SJSA1 (cell line): ENCODE measurements at regions not wholly inside any gene's neighbourhood (a gene's known extent, or its start where the extent isn't known, plus 50 kb on each side); places are given as distances from the start of the nearest gene placed in this dataset.
"Not testable (repeated sequence)": the region's sequence is repeated elsewhere in the genome, so short reads cannot be mapped to it uniquely, and the experiment has no call there.

Experiments
- DNase-seq, 2 experiments: peaks; one replicate each; pipeline ENCODE4 v3.0.0-alpha.2; 2015 to 2020; ENCODE audit warnings: low spot score in 2 of 2, low read depth in 1 of 2
- H3K27ac ChIP-seq: fragments of 250-450 bp; sonication (Bioruptor Pico); 2 replicates; pipeline ENCODE4 v1.5.1; 2020; ENCODE audit warnings: mild to moderate bottlenecking, moderate library complexity
- H3K27me3 ChIP-seq: fragments of 250-450 bp; sonication (Bioruptor Pico); replicated peaks from 2 replicates; pipeline ENCODE4 v1.5.1; 2020; ENCODE audit warnings: mild to moderate bottlenecking, moderate library complexity
- H3K36me3 ChIP-seq: fragments of 250-450 bp; sonication (Bioruptor Pico); 2 replicates; pipeline ENCODE4 v1.5.1; 2020; ENCODE audit warnings: mild to moderate bottlenecking
- H3K4me1 ChIP-seq: fragments of 250-450 bp; sonication (Bioruptor Pico); replicated peaks from 2 replicates; pipeline ENCODE4 v1.6.1; 2021; ENCODE audit warnings: mild to moderate bottlenecking
- H3K4me3 ChIP-seq: fragments of 250-450 bp; sonication (Bioruptor Pico); 2 replicates; pipeline ENCODE4 v1.5.1; 2020; ENCODE audit warnings: mild to moderate bottlenecking
- H3K9me3 ChIP-seq: fragments of 250-450 bp; sonication (Bioruptor Pico); replicated peaks from 2 replicates; pipeline ENCODE4 v1.5.1; 2020; ENCODE audit warnings: mild to moderate bottlenecking

DNA sequence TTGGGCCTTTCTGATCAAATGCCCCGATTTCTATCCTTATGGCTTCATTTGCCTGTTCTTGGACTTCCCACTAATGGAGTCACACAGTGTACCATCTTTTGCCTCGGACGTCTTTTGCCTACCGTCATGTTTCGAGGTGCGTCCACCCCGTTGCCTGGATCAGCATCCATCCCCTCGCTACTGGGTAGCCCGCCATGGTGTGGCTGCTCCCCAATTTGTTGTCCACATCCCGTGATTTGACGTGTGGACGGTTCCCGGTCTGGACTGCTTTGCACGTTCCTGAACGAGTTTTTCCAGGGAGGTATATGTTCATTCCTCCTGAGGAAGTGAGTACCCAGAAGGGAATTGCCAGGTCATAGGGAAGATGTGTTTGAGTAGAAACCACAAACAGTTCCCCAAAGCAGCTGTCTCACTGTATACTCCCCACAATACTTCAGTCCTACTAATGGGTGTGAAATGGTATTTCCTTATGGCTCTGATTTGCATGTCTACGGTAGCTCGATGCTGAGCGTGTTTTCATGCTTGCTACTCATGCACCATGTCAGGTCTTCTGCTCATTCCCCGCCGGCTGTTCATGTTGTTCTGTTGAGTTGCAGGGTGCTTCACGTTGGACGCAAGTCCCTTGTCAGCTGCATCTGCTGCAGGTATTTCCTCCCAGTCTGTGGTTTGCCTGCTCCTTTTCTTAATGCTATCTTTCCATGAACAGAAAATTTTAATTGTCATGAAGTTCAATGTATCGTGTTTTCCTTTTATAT is 86.8 kb upstream of the AFDN start:
- H3K4me3 ChIP-seq, result no peak overlapping the region
- no peak for DNase-seq
- no peaks in the 10 kb centered on the region for H3K27me3 ChIP-seq
- H3K9me3 ChIP-seq, result peaks cover 3% of the 10 kb centered on the region
- H3K27ac ChIP-seq, result no peak overlapping the region
- no peaks in the 10 kb centered on the region for H3K4me1 ChIP-seq
- no peaks in the 10 kb centered on the region for H3K36me3 ChIP-seq

GRCh38 chr6:167742719-167743303 is 83.9 kb upstream of the AFDN start:
- no peak overlapping the region for H3K27ac ChIP-seq
- H3K9me3 ChIP-seq, result peaks cover 3% of the 10 kb centered on the region
- H3K36me3 ChIP-seq, result no peaks in the 10 kb centered on the region
- H3K4me1 ChIP-seq, result no peaks in the 10 kb centered on the region
- H3K27me3 ChIP-seq, result no peaks in the 10 kb centered on the region
- H3K4me3 ChIP-seq, result no peak overlapping the region
- peak in 1 of 2 experiments; percentile 27 for DNase-seq

GRCh38 chr6:167744681-167745669 is 81.7 kb upstream of the AFDN start:
- Histone ChIP-seq H3K27me3 (no peaks in the 10 kb centered on the region), H3K36me3 (no peaks in the 10 kb centered on the region), H3K4me3 (no peak overlapping the region), H3K27ac (no peak overlapping the region), H3K9me3 (peaks cover 3% of the 10 kb centered on the region), H3K4me1 (no peaks in the 10 kb centered on the region)
- no peak for DNase-seq

- Histone ChIP-seq H3K4me1 (no peaks in the 10 kb centered on the region), H3K27me3 (no peaks in the 10 kb centered on the region), H3K9me3 (peaks cover 3% of the 10 kb centered on the region), H3K27ac (no peak overlapping the region), H3K36me3 (no peaks in the 10 kb centered on the region), H3K4me3 (no peak overlapping the region)
- no peak for DNase-seq
Measured at GRCh38 chr6:167745670-167746389, 80.9 kb upstream of the AFDN start.

GRCh38 chr6:167746390-167746907 is 80.3 kb upstream of the AFDN start:
- Histone ChIP-seq H3K27ac (no peak overlapping the region), H3K4me1 (no peaks in the 10 kb centered on the region), H3K9me3 (peaks cover 3% of the 10 kb centered on the region), H3K4me3 (no peak overlapping the region), H3K27me3 (no peaks in the 10 kb centered on the region), H3K36me3 (no peaks in the 10 kb centered on the region)
- DNase-seq, result no peak

DNA sequence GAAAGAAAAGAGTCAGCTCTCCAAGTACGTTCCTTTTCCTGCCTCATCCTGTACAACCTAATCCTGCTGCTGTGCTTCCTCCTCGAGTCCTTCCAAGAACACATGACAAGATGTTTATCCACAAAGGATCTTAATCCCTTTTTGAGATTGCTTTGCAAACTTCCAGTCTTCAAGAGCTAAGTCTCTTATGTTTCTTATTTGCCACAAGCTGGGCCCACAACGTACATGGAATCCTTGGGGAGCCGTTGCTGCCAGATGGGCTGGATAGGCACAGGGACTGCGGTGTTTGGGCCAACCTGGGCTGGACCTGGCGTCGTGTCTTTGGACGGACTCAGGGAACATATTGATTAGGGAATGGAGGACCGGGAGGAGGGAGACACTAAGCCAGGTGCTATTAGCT is 79.7 kb upstream of the AFDN start:
- Histone ChIP-seq H3K4me1 (no peaks in the 10 kb centered on the region), H3K27me3 (no peaks in the 10 kb centered on the region), H3K4me3 (no peak overlapping the region), H3K9me3 (peaks cover 3% of the 10 kb centered on the region), H3K27ac (no peak overlapping the region), H3K36me3 (no peaks in the 10 kb centered on the region)
- DNase-seq, result no peak

DNA sequence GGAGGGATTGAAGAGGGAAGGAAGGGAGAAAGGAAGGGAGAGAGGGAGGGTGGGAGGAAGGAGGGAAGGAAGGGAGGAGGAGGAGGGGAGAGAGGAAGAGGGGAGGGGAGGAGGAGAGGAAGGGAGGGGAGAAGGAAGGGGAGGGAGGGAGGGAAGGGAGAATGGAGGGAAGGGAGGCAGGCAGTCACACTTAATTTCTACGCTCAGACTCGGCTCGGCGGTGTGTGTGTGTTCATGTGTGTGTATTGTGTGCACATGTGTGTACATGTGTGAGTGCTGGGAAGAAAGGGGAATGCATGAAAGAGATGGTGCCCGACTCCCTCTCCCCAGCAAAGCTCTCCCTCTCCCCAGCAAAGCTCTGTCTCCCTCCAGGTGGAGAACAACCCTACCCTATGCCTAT is 79.1 kb upstream of the AFDN start:
- H3K36me3 ChIP-seq, result no peaks in the 10 kb centered on the region
- no peaks in the 10 kb centered on the region for H3K27me3 ChIP-seq
- DNase-seq, result no peak
- H3K4me1 ChIP-seq, result no peaks in the 10 kb centered on the region
- H3K27ac ChIP-seq, result no peak overlapping the region
- no peak overlapping the region for H3K4me3 ChIP-seq
- H3K9me3 ChIP-seq, result peaks cover 3% of the 10 kb centered on the region

DNA sequence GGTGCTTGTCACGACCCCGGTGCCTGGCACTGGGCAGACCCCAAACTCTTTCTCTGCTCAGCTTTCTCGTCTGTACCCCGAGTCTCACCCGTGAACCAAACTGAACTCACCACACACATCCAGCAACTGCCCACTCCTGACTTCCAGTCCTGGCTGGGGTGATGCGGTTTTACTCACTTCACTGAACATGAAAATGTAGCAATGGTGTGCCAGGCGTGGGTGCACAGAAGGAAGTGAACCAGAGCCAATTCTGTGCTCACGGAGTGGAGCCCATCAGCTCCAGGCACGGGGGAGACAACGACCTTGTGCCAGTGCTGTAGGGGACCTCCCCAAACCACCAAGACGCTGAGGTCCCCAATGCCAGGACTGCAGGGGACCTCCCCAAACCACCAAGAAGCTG is 78.7 kb upstream of the AFDN start:
- no peaks in the 10 kb centered on the region for H3K4me1 ChIP-seq
- H3K36me3 ChIP-seq, result no peaks in the 10 kb centered on the region
- H3K9me3 ChIP-seq, result peaks cover 2% of the 10 kb centered on the region
- no peak overlapping the region for H3K27ac ChIP-seq
- DNase-seq, result no peak
- no peak overlapping the region for H3K4me3 ChIP-seq
- no peaks in the 10 kb centered on the region for H3K27me3 ChIP-seq

DNA sequence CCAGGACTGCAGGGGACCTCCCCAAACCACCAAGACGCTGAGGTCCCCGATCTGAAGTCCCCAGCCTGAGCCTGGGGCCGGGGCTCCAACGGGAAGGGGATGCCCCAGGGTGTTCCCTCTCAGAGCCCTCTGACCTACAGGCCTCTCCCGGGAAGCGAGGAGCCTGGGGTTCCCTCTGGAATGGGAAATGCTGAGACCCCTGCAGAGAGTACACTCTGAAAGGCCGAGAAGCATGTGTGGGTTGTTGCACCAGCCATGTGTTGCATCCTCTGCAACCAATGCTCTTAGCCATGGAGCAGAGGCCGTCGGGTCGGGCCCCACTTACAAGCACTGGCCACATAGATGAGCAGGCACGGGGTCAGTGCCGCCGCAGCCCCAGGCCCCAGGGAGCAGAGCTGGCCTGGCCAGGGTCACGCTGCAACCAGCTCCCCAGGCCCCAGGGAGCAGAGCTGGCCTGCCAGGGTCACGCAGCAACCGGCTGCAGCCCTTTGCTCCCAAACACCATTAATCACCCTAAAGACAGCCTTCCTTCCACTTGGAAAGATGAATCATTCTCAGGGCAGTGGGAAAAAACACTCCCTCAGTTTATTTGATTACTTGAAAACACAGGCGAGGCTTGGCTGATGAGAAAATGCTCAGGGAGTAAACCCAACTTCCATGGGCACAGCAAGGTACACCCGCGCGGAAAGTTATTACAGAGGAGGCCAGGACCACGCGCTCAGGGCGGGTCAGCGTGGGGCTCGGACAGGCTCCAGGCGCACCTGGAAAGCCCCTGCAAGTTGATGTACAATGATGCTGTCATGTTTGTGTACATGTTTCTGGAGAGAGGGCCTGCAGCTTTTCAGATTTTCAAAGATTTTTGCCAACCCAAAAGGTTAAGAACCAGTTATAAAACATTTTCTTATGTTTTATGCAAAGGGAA is 78.0 kb upstream of the AFDN start:
- no peaks in the 10 kb centered on the region for H3K4me1 ChIP-seq
- no peaks in the 10 kb centered on the region for H3K36me3 ChIP-seq
- DNase-seq, result no peak
- no peaks in the 10 kb centered on the region for H3K27me3 ChIP-seq
- H3K4me3 ChIP-seq, result no peak overlapping the region
- no peak overlapping the region for H3K27ac ChIP-seq
- H3K9me3 ChIP-seq, result no peaks in the 10 kb centered on the region; the same call in 1 of the 2 replicates

DNA sequence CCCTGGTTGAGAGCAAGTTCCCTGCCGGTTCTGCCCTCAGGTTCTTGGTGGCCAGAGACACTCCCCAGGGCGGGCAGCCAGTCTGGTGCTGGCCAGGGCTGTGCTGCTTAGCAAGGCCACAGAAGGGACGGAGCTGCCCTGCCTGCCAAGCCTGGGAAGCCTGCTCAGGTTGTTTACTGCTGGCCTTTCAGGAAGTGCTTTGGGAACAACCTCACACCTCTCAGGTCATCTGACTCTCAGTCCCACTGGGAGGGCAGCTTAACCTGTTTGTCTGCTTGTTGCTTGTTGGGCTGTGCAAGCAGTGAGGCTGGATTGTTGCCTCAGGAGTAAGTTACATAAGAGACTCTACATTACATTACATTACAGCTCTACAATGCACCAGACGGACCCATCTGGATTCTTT is 75.8 kb upstream of the AFDN start:
- Histone ChIP-seq H3K9me3 (no peaks in the 10 kb centered on the region), H3K4me3 (no peak overlapping the region), H3K27me3 (no peaks in the 10 kb centered on the region), H3K27ac (no peak overlapping the region), H3K36me3 (no peaks in the 10 kb centered on the region), H3K4me1 (no peaks in the 10 kb centered on the region)
- no peak for DNase-seq

DNA sequence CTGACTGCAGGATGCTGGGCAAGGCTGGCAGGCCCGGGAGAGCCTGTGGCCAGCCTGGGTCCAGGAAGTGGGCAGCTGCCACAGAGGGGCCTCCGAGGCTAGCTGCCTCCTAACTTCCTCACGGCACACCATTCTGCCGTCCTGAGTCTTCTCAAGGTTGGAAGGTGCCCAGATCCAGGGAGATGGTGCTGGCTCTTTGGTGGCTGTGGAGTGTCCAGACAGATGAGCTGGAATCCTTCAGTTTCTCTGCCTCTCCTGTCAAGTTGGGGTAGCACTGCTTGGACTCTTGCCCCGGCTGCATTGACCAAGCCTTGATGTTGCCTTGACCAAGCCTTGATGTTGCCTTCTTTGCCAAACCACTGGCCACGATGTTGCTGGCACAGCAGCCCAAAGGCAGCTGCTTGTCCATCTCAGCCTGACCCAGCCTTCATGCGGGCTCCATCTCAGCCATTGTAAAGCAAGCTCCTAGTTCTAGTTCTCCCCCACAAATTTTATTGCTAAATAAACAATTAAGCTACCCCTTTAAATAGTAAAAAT is 75.1 kb upstream of the AFDN start:
- Histone ChIP-seq H3K4me1 (no peaks in the 10 kb centered on the region), H3K36me3 (no peaks in the 10 kb centered on the region), H3K4me3 (no peak overlapping the region), H3K27me3 (no peaks in the 10 kb centered on the region), H3K27ac (no peak overlapping the region), H3K9me3 (no peaks in the 10 kb centered on the region)
- DNase-seq, result no peak

DNA sequence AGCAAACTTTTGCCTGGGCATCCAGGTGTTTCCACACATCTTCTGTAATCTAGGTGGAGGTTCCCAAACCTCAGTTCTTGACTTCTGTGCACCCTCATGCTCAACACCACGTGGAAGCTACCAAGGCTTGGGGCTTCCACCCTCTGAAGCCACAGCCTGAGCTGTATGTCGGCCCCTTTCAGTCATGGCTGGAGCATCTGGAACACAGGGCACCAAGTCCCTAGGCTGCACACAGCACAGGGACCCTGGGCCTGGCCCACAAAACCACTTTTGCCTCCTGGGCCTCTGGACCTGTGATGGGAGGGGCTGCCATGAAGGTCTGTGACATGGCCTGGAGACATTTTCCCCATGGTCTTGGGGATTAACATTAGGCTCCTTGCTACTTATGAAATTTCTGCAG is 73.4 kb upstream of the AFDN start:
- H3K4me3 ChIP-seq, H3K9me3 ChIP-seq, DNase-seq, H3K27me3 ChIP-seq, H3K27ac ChIP-seq, H3K36me3 ChIP-seq, H3K4me1 ChIP-seq: not testable (repeated sequence)
